OCI-LY3 (cell line): ENCODE measurements at regions not wholly inside any gene's neighbourhood (a gene's known extent, or its start where the extent isn't known, plus 50 kb on each side); places are given as distances from the start of the nearest gene placed in this dataset.

ENCODE experiments used
- H2AFZ ChIP-seq: fragments of 200-600, 300-600 bp; shearing (Covaris generic); 2 replicates; pipeline ENCODE4 v1.6.0; 2014; ENCODE audit warnings: antibody characterized with exemption, low read depth, low read length
- H3K27ac ChIP-seq: fragments of 200-600, 300-600 bp; sonication (generic); 2 replicates; pipeline ENCODE4 v1.5.1; 2014; ENCODE audit warnings: mild to moderate bottlenecking, low read length, moderate library complexity, mixed read lengths
- H3K27me3 ChIP-seq: fragments of 200-600, 300-600 bp; sonication (generic); 2 replicates; pipeline ENCODE4 v1.6.1; 2014; ENCODE audit warnings: low read depth, low read length, mixed read lengths
- H3K36me3 ChIP-seq: fragments of 200-600, 300-600 bp; sonication (generic); replicated peaks from 2 replicates; pipeline ENCODE3; 2014; ENCODE audit warnings: low read depth, low read length, mixed read lengths
- H3K4me1 ChIP-seq: fragments of 300-600, 200-600 bp; sonication (generic); 2 replicates; pipeline ENCODE4 v1.6.1; 2014; ENCODE audit warnings: low read length, mixed read lengths
- H3K4me2 ChIP-seq: fragments of 200-600, 300-600 bp; sonication (generic); 2 replicates; pipeline ENCODE4 v1.6.1; 2014; ENCODE audit warnings: low read length, mixed read lengths
- H3K4me3 ChIP-seq: fragments of 300-600, 200-600 bp; sonication (generic); 2 replicates; pipeline ENCODE4 v1.5.1; 2014; ENCODE audit warnings: antibody characterized with exemption, mild to moderate bottlenecking, low read length, moderate library complexity
- H3K79me2 ChIP-seq: fragments of 300-600, 200-600 bp; shearing (Covaris generic); 2 replicates; pipeline ENCODE4 v1.6.1; 2014; ENCODE audit warnings: mild to moderate bottlenecking, low read length, mixed read lengths
- H3K9ac ChIP-seq: fragments of 300-600, 200-600 bp; shearing (Covaris generic); 2 replicates; pipeline ENCODE4 v1.6.0; 2014; ENCODE audit warnings: mild to moderate bottlenecking, low read length, moderate library complexity
- H3K9me3 ChIP-seq: fragments of 200-600, 300-600 bp; shearing (Covaris generic); 2 replicates; pipeline ENCODE4 v1.6.1; 2014; ENCODE audit warnings: low read length, mixed read lengths; ENCODE audit not compliant: insufficient read depth
- H4K20me1 ChIP-seq: fragments of 200-600, 300-600 bp; sonication (generic); 2 replicates; pipeline ENCODE4 v1.6.1; 2016; ENCODE audit warnings: low read length, mixed read lengths; ENCODE audit not compliant: insufficient read depth
- EZH2phosphoT487 ChIP-seq: fragments of 200-600 bp; shearing (Covaris generic); IDR thresholded peaks from 2 replicates; pipeline ENCODE4 v1.6.1; 2018; ENCODE audit warnings: antibody characterized with exemption, mixed run types, low read depth
- TF ChIP-seq, protein P1 (sequence below): fragments of 200-600, 300-600 bp; sonication (generic); IDR thresholded peaks from 2 replicates; pipeline ENCODE4 v1.5.1; 2014; ENCODE audit warnings: antibody characterized with exemption, low read length, low read depth

DNA sequence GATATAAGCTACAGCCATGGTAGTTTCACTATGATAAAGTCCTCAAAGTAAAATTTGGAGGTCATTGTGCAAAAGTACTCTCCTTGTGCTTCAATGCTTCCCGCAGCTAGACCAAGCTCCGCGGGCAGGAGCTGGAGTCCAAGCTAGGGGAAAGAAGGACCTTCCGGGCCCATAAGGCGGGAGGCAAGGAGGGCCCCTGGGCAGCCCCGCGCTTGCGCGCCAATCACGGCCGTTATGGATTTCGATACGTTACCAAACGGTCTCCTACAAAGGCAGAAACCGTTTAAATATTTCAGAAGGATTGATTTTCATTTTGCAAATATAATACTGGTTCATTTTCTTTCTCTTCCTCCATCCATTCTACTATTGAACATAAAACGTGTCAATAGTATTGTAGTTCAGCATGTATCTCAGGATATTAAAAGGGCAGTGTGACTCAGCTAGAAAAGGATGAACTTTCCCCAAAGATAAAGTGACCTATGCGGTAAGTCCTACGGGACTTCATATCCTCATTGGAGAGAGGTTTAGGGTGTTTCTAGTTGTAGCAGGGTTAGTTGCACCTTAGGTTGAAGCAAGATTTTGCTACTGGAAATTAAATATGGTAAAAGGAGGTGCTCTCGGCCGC is 128.0 kb downstream of the KIF20B start:
- Histone ChIP-seq H3K36me3 (no peaks in the 10 kb centered on the region), H3K79me2 (no peaks in the 10 kb centered on the region), H3K27me3 (no peaks in the 10 kb centered on the region), H3K27ac (no peak overlapping the region), H3K4me3 (no peak overlapping the region), H3K9ac (no peak overlapping the region), H3K4me2 (no peak overlapping the region), H4K20me1 (no peaks in the 10 kb centered on the region), H3K9me3 (no peaks in the 10 kb centered on the region), H3K4me1 (peaks cover 3% of the 10 kb centered on the region; the same call in 1 of the 2 replicates), H2AFZ (no peak overlapping the region)
- TF ChIP-seq, protein P1, sequence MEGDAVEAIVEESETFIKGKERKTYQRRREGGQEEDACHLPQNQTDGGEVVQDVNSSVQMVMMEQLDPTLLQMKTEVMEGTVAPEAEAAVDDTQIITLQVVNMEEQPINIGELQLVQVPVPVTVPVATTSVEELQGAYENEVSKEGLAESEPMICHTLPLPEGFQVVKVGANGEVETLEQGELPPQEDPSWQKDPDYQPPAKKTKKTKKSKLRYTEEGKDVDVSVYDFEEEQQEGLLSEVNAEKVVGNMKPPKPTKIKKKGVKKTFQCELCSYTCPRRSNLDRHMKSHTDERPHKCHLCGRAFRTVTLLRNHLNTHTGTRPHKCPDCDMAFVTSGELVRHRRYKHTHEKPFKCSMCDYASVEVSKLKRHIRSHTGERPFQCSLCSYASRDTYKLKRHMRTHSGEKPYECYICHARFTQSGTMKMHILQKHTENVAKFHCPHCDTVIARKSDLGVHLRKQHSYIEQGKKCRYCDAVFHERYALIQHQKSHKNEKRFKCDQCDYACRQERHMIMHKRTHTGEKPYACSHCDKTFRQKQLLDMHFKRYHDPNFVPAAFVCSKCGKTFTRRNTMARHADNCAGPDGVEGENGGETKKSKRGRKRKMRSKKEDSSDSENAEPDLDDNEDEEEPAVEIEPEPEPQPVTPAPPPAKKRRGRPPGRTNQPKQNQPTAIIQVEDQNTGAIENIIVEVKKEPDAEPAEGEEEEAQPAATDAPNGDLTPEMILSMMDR: no peak
- TF ChIP-seq EZH2phosphoT487: no peak

DNA sequence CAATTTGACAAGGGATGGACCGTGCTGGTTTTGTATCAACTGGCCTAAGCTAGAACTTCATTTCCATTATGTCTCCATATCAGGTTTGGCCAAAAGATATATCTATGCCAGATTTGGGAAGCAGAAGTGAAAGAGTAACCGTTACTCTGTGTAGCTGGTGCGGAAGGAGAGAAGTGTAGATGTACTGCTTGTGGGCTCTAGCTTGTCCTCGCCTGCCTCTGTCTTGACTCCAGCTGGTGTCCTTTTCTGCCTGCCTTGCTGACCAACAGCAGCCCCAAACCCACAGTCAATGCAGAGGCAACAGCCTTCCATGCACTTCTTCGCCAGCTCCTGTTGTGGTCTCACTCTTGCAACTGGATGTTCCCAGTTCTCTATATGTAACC is 128.5 kb downstream of the KIF20B start:
- no peak for TF ChIP-seq EZH2phosphoT487
- TF ChIP-seq, protein P1: no peak
- H3K9ac ChIP-seq: no peak overlapping the region
- no peaks in the 10 kb centered on the region for H3K9me3 ChIP-seq
- H3K79me2 ChIP-seq: no peaks in the 10 kb centered on the region
- no peaks in the 10 kb centered on the region for H3K27me3 ChIP-seq
- H3K4me1 ChIP-seq: peaks cover 3% of the 10 kb centered on the region; the same call in 1 of the 2 replicates
- H2AFZ ChIP-seq: no peak overlapping the region
- H3K27ac ChIP-seq: no peak overlapping the region
- no peak overlapping the region for H3K4me3 ChIP-seq
- H4K20me1 ChIP-seq: no peaks in the 10 kb centered on the region
- H3K4me2 ChIP-seq: no peak overlapping the region
- no peaks in the 10 kb centered on the region for H3K36me3 ChIP-seq

DNA sequence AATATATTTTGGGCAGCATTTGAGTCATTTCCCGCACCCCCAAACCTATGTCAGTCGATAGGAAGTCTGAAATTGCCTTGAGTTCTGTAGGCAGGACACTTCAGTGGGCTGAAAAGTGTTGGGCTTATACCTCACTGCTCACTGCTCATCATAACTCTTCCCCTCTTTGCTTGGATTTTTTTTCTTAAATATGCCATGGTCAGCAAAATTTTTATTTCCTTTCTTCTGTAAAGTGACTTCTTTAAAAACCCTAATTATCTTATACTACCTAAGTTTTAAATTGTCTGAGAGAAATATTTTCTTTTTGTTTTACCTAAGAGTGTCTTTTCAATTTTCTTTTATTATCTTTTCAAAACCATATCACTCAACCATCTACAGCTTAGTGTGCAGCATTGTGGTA is 129.2 kb downstream of the KIF20B start:
- peaks cover 3% of the 10 kb centered on the region; the same call in 1 of the 2 replicates for H3K4me1 ChIP-seq
- H3K4me2 ChIP-seq: no peak overlapping the region
- no peaks in the 10 kb centered on the region for H4K20me1 ChIP-seq
- no peaks in the 10 kb centered on the region for H3K9me3 ChIP-seq
- H3K36me3 ChIP-seq: no peaks in the 10 kb centered on the region
- H3K27me3 ChIP-seq: no peaks in the 10 kb centered on the region
- H2AFZ ChIP-seq: no peak overlapping the region
- no peak overlapping the region for H3K9ac ChIP-seq
- no peak overlapping the region for H3K27ac ChIP-seq
- TF ChIP-seq EZH2phosphoT487: no peak
- TF ChIP-seq, protein P1: no peak
- no peak overlapping the region for H3K4me3 ChIP-seq
- no peaks in the 10 kb centered on the region for H3K79me2 ChIP-seq

DNA sequence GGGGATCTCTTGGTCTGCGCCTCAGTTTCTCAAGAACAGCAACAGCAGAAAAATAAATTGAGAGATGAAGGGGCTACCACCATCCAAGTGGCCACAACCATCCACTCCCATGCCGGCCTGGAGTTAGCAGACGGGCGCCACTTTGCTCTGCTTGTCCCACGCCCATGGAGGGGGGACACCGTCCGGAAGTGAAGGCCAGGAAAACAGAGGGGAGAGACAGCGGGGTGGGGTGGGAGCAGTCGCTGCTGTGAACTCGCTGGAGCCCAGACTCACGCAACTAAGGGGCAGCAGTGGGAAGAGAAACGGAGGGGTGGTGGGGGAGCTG is 135.4 kb downstream of the KIF20B start:
- peaks cover 15% of the 10 kb centered on the region for H3K4me1 ChIP-seq
- no peaks in the 10 kb centered on the region for H3K79me2 ChIP-seq
- peak overlapping the region; percentile 60 for H3K27ac ChIP-seq
- no peak for TF ChIP-seq EZH2phosphoT487
- TF ChIP-seq, protein P1: no peak
- H4K20me1 ChIP-seq: no peaks in the 10 kb centered on the region
- H3K4me2 ChIP-seq: peak overlapping the region; percentile 77
- no peaks in the 10 kb centered on the region for H3K9me3 ChIP-seq
- peak overlapping the region; percentile 75 for H3K9ac ChIP-seq
- H3K27me3 ChIP-seq: no peaks in the 10 kb centered on the region
- peak overlapping the region; percentile 76 for H3K4me3 ChIP-seq
- H3K36me3 ChIP-seq: no peaks in the 10 kb centered on the region
- 0 out of 2 replicates have a peak overlapping the region, but pooled peaks have one; percentile 21 for H2AFZ ChIP-seq
